OCI-LY7 (cell line): ENCODE measurements at regions not wholly inside any gene's neighbourhood (a gene's known extent, or its start where the extent isn't known, plus 50 kb on each side); places are given as distances from the start of the nearest gene placed in this dataset.

Experiments
- BruUV-seq: library from RNA; stranded (reverse); fragments of 400-500 nt; replicated peaks from 2 replicates; lab custom pipeline; 2021; lab: Mats Ljungman, UMichigan
- CTCF ChIA-PET: fragments of 300-600 bp; sonication (Branson Sonifier 250); formaldehyde crosslinking; loops from one replicate; lab custom pipeline; 2022; ENCODE audit warnings: antibody characterized with exemption; ENCODE audit not compliant: unreplicated experiment; lab: Charles Lee
- POLR2A ChIA-PET: fragments of 300-600 bp; sonication (Branson Sonifier 250); formaldehyde crosslinking; loops from one replicate; lab custom pipeline; 2022; ENCODE audit warnings: antibody characterized with exemption; lab: Charles Lee
- DNase-seq: peaks from one replicate; pipeline ENCODE4 v3.0.0-alpha.2; 2015; ENCODE audit warnings: low spot score
- H2AFZ ChIP-seq: fragments of 200-600 bp; sonication (generic), shearing (Covaris generic); 2 replicates; pipeline ENCODE4 v1.6.1; 2014; ENCODE audit warnings: mild to moderate bottlenecking, antibody characterized with exemption, low read length, moderate library complexity
- H3K27ac ChIP-seq: fragments of 200-600 bp; sonication (generic); 2 replicates; pipeline ENCODE4 v1.5.1; 2014; ENCODE audit warnings: mixed run types, low read depth, mild to moderate bottlenecking, moderate library complexity, low read length, inconsistent platforms; ENCODE audit not compliant: poor library complexity, severe bottlenecking
- H3K36me3 ChIP-seq: fragments of 200-600 bp; sonication (generic); 2 replicates; pipeline ENCODE4 v1.6.1; 2014; ENCODE audit warnings: mild to moderate bottlenecking, antibody characterized with exemption, low read length, moderate library complexity, mixed read lengths; ENCODE audit not compliant: insufficient read depth
- H3K4me1 ChIP-seq: fragments of 200-600 bp; sonication (generic); 2 replicates; pipeline ENCODE4 v1.5.1; 2014; ENCODE audit warnings: mild to moderate bottlenecking, low read length; ENCODE audit not compliant: insufficient read depth, poor library complexity, severe bottlenecking
- H3K4me2 ChIP-seq: fragments of 200-600 bp; sonication (generic); 2 replicates; pipeline ENCODE4 v1.6.1; 2014; ENCODE audit warnings: mild to moderate bottlenecking, low read length
- H3K4me3 ChIP-seq: fragments of 200-600 bp; sonication (generic); 2 replicates; pipeline ENCODE4 v1.5.1; 2014; ENCODE audit warnings: mild to moderate bottlenecking, low read depth, low read length; ENCODE audit not compliant: poor library complexity, severe bottlenecking
- H3K79me2 ChIP-seq: fragments of 200-600 bp; sonication (generic); 2 replicates; pipeline ENCODE4 v1.6.1; 2016; ENCODE audit warnings: low read depth, mild to moderate bottlenecking, low read length, moderate library complexity, mixed read lengths; ENCODE audit not compliant: insufficient read depth
- H3K9me2 ChIP-seq: fragments of 200-600 bp; sonication (generic); 2 replicates; pipeline ENCODE4 v1.6.1; 2016; ENCODE audit warnings: mild to moderate bottlenecking, low read length, mixed read lengths; ENCODE audit not compliant: insufficient read depth
- H3K9me3 ChIP-seq: fragments of 200-600 bp; sonication (generic); 2 replicates; pipeline ENCODE4 v1.6.1; 2014; ENCODE audit warnings: mild to moderate bottlenecking, mixed run types, low read length, mixed read lengths
- H4K20me1 ChIP-seq: fragments of 200-600 bp; sonication (generic); 2 replicates; pipeline ENCODE4 v1.6.1; 2014; ENCODE audit warnings: mild to moderate bottlenecking, antibody characterized with exemption, low read length, moderate library complexity, mixed read lengths; ENCODE audit not compliant: insufficient read depth
- CTCF ChIP-seq: fragments of 200-600 bp; sonication (generic); conservative IDR thresholded peaks from 2 replicates; pipeline ENCODE4 v1.5.1; 2014; ENCODE audit warnings: mild to moderate bottlenecking, antibody characterized with exemption, low read length, moderate library complexity, mixed read lengths
- EZH2phosphoT487 ChIP-seq: fragments of 200-600 bp; sonication (generic); IDR thresholded peaks from 2 replicates; pipeline ENCODE4 v1.6.1; 2018; ENCODE audit warnings: low read depth, borderline replicate concordance, mild to moderate bottlenecking, mixed run types, antibody characterized with exemption, low read length, moderate library complexity, mixed read lengths
- intact Hi-C: fragments of 100-400 bp; cut with micrococcal nuclease; formaldehyde crosslinking; loops from one replicate; pipeline ENCODE4 v1.10.0; 2022; ENCODE audit not compliant: unreplicated experiment

- no peaks in the 10 kb centered on the region for H3K36me3 ChIP-seq
- TF ChIP-seq CTCF (no peak), EZH2phosphoT487 (no peak)
- no peaks in the 10 kb centered on the region for H3K4me1 ChIP-seq
- no peak overlapping the region for H3K4me2 ChIP-seq
- no peak overlapping the region for H3K27ac ChIP-seq
- no peak overlapping the region for H3K4me3 ChIP-seq
- no peaks in the 10 kb centered on the region for H3K9me2 ChIP-seq
- BruUV-seq, result no TSS peak
- no peaks in the 10 kb centered on the region for H3K79me2 ChIP-seq
- no peaks in the 10 kb centered on the region for H3K9me3 ChIP-seq
- POLR2A ChIA-PET, result interaction anchor here (0.7 kb wide), 1 partner anchor 72 kb away, joined by 3 read pairs; no protein-coding TSS in a partner anchor
- CTCF ChIA-PET, result no interaction called here
- no peak for DNase-seq
- H4K20me1 ChIP-seq, result no peaks in the 10 kb centered on the region
- intact Hi-C loops, result no loop called here
- H2AFZ ChIP-seq, result no peak overlapping the region
Observed at GRCh38 chr13:59303433-59303832, 860.3 kb downstream of the DIAPH3 start.

DNA sequence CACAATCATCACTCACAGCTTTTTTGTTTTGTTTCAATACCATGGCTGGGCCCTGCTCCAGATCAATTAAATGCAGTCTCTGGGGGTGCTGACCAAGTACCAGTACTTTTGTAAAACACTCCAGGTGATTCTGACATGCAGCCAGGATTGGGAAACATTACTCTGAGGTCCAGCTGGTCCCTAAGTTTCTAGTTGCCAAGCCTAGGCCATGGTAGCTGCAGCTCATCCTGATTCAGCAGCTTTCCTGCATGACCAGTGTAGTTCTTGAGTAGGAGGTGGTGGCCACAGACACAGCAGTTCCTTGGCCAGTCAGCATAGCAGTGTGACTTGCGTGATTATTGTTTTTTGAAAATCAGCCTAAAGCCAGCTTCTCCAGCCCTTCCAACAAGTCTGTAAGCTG is 859.1 kb downstream of the DIAPH3 start:
- H2AFZ ChIP-seq, result no peak overlapping the region
- no TSS peak for BruUV-seq
- CTCF ChIA-PET, result no interaction called here

GRCh38 chr13:59305896-59306295 is 857.8 kb downstream of the DIAPH3 start:
- ChIA-PET CTCF (no interaction called here), POLR2A (no interaction called here)
- Histone ChIP-seq H3K9me3 (no peaks in the 10 kb centered on the region), H3K4me1 (no peaks in the 10 kb centered on the region), H3K4me3 (no peak overlapping the region), H3K36me3 (no peaks in the 10 kb centered on the region), H4K20me1 (no peaks in the 10 kb centered on the region), H3K9me2 (no peaks in the 10 kb centered on the region), H3K27ac (no peak overlapping the region), H2AFZ (no peak overlapping the region), H3K79me2 (no peaks in the 10 kb centered on the region), H3K4me2 (no peak overlapping the region)
- intact Hi-C loops, result no loop called here
- no peak for DNase-seq
- no TSS peak for BruUV-seq
- TF ChIP-seq CTCF (no peak), EZH2phosphoT487 (no peak)

More for the DNA sequence above, 859.1 kb downstream of the DIAPH3 start:
- POLR2A ChIA-PET, result no interaction called here
- H3K9me2 ChIP-seq, result no peaks in the 10 kb centered on the region
- H3K4me1 ChIP-seq, result no peaks in the 10 kb centered on the region
- no peak overlapping the region for H3K27ac ChIP-seq
- H3K36me3 ChIP-seq, result no peaks in the 10 kb centered on the region
- H3K9me3 ChIP-seq, result no peaks in the 10 kb centered on the region
- intact Hi-C loops, result no loop called here
- H3K4me3 ChIP-seq, result no peak overlapping the region
- no peaks in the 10 kb centered on the region for H3K79me2 ChIP-seq
- TF ChIP-seq EZH2phosphoT487, result no peak
- no peak for TF ChIP-seq CTCF
- no peaks in the 10 kb centered on the region for H4K20me1 ChIP-seq
- no peak for DNase-seq
- no peak overlapping the region for H3K4me2 ChIP-seq
